ENCODE measurements at regions not wholly inside any gene's neighbourhood (a gene's known extent, or its start where the extent isn't known, plus 50 kb on each side); places are given as distances from the start of the nearest gene placed in this dataset.

DNA sequence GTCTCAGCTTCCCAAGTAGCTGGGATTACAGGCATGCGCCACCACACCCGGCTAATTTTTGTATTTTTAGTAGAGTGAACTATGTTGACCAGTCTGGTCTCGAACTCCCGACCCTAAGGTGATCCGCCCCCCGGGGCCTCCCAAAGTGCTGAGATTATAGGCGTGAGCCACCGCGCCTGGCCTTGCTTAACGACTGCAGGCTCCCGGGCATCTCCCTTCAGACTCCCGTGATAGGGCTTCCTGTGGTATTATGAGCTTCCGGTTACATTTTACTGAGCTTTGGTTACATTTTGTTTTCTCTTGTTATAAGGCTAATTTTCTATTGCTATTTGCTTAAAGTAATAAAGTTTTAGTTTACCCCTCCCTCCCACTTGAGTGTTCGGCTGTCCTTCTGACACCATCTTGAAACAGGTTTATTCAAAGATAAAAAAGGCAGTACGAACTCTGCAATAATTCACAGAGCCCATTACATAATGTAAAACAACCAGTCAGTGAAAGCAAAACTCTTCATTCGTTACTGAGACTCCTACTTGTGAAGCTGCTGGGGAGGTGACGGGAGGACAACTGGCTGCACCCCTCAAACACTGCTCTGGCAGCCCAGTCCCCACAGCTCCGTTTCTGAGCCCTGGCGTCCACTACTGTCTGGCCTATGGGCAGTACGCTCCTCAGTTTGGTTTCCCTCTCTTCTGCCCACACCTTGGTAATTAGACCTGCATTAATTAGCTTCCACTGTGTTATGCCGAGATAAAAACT lies 795.7 kb upstream of the SLIT2 start:
- no peak for DNase-seq
- Histone ChIP-seq H3K9me3 (no peaks in the 10 kb centered on the region), H3K27ac (ENCODE audit: low read depth in 2 of 2, low read length in 1 of 2) (no peak overlapping the region), H3K4me1 (ENCODE audit: control insufficient read depth in 1 of 2, insufficient read depth in 2 of 2, low read depth in 1 of 2, low read length in 1 of 2) (no peaks in the 10 kb centered on the region), H3K27me3 (ENCODE audit: insufficient read depth) (no peaks in the 10 kb centered on the region), H3K9ac (no peak overlapping the region), H3K4me3 (ENCODE audit: low read depth in 2 of 2, low read length in 1 of 2) (no peak overlapping the region), H3F3A (replicated peaks; ENCODE audit: insufficient read depth) (no peaks in the 10 kb centered on the region), H3K79me2 (ENCODE audit: insufficient read depth) (no peaks in the 10 kb centered on the region), H2AFZ (ENCODE audit: low read depth) (no peak overlapping the region), H3K4me2 (no peak overlapping the region), H3K9me2 (no peaks in the 10 kb centered on the region), H3K36me3 (replicated peaks in 1 of 2; ENCODE audit: control insufficient read depth in 1 of 2, insufficient read depth in 2 of 2, low read length in 1 of 2) (no peaks in the 10 kb centered on the region), H4K20me1 (ENCODE audit: insufficient read depth) (no peaks in the 10 kb centered on the region)
- POLR2A ChIA-PET: no interaction called here
- WGBS (ENCODE audit: low lambda C conversion rate): 89% methylated on average over 21 of the region's 21 CpGs
- TF ChIP-seq, protein P1, sequence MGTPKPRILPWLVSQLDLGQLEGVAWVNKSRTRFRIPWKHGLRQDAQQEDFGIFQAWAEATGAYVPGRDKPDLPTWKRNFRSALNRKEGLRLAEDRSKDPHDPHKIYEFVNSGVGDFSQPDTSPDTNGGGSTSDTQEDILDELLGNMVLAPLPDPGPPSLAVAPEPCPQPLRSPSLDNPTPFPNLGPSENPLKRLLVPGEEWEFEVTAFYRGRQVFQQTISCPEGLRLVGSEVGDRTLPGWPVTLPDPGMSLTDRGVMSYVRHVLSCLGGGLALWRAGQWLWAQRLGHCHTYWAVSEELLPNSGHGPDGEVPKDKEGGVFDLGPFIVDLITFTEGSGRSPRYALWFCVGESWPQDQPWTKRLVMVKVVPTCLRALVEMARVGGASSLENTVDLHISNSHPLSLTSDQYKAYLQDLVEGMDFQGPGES (IDR thresholded peaks at IDR 0.05; ENCODE audit: low read depth, low read length): no peak
- TF ChIP-seq, protein P2, sequence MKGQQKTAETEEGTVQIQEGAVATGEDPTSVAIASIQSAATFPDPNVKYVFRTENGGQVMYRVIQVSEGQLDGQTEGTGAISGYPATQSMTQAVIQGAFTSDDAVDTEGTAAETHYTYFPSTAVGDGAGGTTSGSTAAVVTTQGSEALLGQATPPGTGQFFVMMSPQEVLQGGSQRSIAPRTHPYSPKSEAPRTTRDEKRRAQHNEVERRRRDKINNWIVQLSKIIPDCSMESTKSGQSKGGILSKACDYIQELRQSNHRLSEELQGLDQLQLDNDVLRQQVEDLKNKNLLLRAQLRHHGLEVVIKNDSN (IDR thresholded peaks at IDR 0.05; ENCODE audit: borderline replicate concordance, low read depth): no peak
- TF ChIP-seq NFIC (IDR thresholded peaks at IDR 0.05; ENCODE audit: borderline replicate concordance): no peak
- TF ChIP-seq, protein P3, sequence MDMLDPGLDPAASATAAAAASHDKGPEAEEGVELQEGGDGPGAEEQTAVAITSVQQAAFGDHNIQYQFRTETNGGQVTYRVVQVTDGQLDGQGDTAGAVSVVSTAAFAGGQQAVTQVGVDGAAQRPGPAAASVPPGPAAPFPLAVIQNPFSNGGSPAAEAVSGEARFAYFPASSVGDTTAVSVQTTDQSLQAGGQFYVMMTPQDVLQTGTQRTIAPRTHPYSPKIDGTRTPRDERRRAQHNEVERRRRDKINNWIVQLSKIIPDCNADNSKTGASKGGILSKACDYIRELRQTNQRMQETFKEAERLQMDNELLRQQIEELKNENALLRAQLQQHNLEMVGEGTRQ (IDR thresholded peaks at IDR 0.05; ENCODE audit: borderline replicate concordance, low read depth, low read length): no peak
- TF ChIP-seq CHD2 (IDR thresholded peaks at IDR 0.05; ENCODE audit: low read length, partially characterized antibody): no peak
- TF ChIP-seq EZH2phosphoT487 (IDR thresholded peaks at IDR 0.05; ENCODE audit: borderline replicate concordance, low read depth): no peak
- no peak for TF ChIP-seq MEF2A (IDR thresholded peaks at IDR 0.05; ENCODE audit: borderline replicate concordance, low read depth)
- TF ChIP-seq, protein P4, sequence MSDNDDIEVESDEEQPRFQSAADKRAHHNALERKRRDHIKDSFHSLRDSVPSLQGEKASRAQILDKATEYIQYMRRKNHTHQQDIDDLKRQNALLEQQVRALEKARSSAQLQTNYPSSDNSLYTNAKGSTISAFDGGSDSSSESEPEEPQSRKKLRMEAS (IDR thresholded peaks at IDR 0.05; ENCODE audit: low read depth): no peak
- TF ChIP-seq ELF1 (IDR thresholded peaks at IDR 0.05): no peak
- no peak for TF ChIP-seq TCF12 (IDR thresholded peaks at IDR 0.05)
- no peak for TF ChIP-seq POLR2AphosphoS5 (IDR thresholded peaks at IDR 0.05; ENCODE audit: low read depth, low read length)
- TF ChIP-seq RXRA (IDR thresholded peaks at IDR 0.05; ENCODE audit: borderline replicate concordance, low read depth): no peak
- TF ChIP-seq MXI1 (IDR thresholded peaks at IDR 0.05; ENCODE audit: low read depth, low read length): no peak
- no peak for TF ChIP-seq GATA2 (CRISPR knock-in tag; IDR thresholded peaks at IDR 0.05)
- TF ChIP-seq, protein P5, sequence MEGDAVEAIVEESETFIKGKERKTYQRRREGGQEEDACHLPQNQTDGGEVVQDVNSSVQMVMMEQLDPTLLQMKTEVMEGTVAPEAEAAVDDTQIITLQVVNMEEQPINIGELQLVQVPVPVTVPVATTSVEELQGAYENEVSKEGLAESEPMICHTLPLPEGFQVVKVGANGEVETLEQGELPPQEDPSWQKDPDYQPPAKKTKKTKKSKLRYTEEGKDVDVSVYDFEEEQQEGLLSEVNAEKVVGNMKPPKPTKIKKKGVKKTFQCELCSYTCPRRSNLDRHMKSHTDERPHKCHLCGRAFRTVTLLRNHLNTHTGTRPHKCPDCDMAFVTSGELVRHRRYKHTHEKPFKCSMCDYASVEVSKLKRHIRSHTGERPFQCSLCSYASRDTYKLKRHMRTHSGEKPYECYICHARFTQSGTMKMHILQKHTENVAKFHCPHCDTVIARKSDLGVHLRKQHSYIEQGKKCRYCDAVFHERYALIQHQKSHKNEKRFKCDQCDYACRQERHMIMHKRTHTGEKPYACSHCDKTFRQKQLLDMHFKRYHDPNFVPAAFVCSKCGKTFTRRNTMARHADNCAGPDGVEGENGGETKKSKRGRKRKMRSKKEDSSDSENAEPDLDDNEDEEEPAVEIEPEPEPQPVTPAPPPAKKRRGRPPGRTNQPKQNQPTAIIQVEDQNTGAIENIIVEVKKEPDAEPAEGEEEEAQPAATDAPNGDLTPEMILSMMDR (IDR thresholded peaks at IDR 0.05): no peak
- TF ChIP-seq EP300 (IDR thresholded peaks at IDR 0.05; ENCODE audit: borderline replicate concordance in 1 of 2, low read depth in 1 of 2, low read length in 1 of 2): no peak
- no peak for TF ChIP-seq FOXM1 (IDR thresholded peaks at IDR 0.05; ENCODE audit: low read depth)
- no peak for TF ChIP-seq NRF1 (IDR thresholded peaks at IDR 0.05; ENCODE audit: low read depth, low read length)
- no peak for TF ChIP-seq RAD21 (IDR thresholded peaks at IDR 0.05; ENCODE audit: low read length)
- CTCF ChIA-PET: interaction anchor here (1.4 kb wide), 1 partner anchor 8 kb away, joined by 3 read pairs; no protein-coding TSS in a partner anchor

Data from SK-N-SH (cell line).